ENCODE measurements at regions not wholly inside any gene's neighbourhood (a gene's known extent, or its start where the extent isn't known, plus 50 kb on each side); places are given as distances from the start of the nearest gene placed in this dataset.
"Not testable (repeated sequence)": the region's sequence is repeated elsewhere in the genome, so short reads cannot be mapped to it uniquely, and the experiment has no call there.

DNA sequence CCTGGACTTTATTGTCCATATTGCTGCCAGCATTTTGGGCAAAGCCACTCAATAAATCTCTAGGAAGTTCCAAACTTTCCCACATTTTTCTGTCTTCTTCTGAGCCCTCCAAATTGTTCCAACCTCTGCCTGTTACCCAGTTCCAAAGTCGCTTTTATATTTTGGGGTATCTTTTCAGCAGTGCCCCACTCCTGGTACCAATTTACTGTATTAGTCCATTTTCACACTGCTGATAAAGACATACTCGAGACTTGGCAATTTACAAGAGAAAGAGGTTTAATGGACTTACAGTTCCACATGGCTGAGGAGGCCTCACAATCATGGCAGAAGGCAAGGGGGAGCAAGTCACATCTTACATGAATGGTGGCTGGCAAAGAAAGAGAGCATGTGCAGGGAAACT lies 53.4 kb downstream of the AHSP start:
- H3K27ac ChIP-seq (ENCODE audit: low read length); H3K9ac ChIP-seq (ENCODE audit: low read length); H3K4me3 ChIP-seq (ENCODE audit: low read length); DNase-seq; H2AFZ ChIP-seq (ENCODE audit: low read length); H3K4me2 ChIP-seq (ENCODE audit: low read depth, low read length, poor library complexity, severe bottlenecking); H4K20me1 ChIP-seq (ENCODE audit: insufficient read depth, low read depth, low read length); H3K79me2 ChIP-seq (ENCODE audit: low read length); H3K27me3 ChIP-seq (ENCODE audit: low read length); H3K9me2 ChIP-seq (replicated peaks; ENCODE audit: insufficient read depth, low read length); H3K4me1 ChIP-seq (ENCODE audit: low read length); H3K9me3 ChIP-seq (ENCODE audit: low read length); H3K36me3 ChIP-seq (ENCODE audit: insufficient read depth, low read length): not testable (repeated sequence)

DNA sequence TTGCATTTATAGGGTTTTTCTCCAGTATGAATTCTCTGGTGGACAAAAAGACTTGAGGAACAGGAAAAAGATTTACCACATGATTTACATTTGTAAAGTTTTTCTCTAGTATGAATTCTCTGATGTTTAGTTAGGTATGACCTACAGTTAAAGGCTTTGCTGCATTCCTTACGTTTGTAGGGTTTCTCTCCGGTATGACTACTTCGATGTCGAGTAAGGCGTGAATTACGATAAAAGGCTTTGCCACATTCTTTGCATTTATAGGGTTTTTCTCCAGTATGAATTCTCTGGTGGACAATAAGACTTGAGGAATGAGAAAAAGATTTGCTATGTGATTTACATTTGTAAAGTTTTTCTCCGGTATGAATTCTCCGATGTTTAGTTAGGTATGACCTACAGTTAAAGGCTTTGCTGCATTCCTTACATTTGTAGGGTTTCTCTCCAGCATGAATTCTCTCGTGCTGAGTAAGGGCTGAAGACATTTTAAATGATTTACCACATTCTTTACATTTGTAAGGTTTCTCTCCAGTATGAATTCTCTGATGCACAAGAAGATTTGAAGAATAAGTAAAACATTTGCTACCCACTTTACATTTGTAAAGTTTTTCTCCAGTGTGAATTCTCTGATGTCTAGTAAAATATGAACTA lies 74.2 kb downstream of the AHSP start:
- H3K79me2 ChIP-seq (ENCODE audit: low read length); H4K20me1 ChIP-seq (ENCODE audit: insufficient read depth, low read depth, low read length); H3K9ac ChIP-seq (ENCODE audit: low read length); H3K9me2 ChIP-seq (replicated peaks; ENCODE audit: insufficient read depth, low read length); H3K4me3 ChIP-seq (ENCODE audit: low read length); H3K4me1 ChIP-seq (ENCODE audit: low read length); DNase-seq; H3K4me2 ChIP-seq (ENCODE audit: low read depth, low read length, poor library complexity, severe bottlenecking); H2AFZ ChIP-seq (ENCODE audit: low read length); H3K36me3 ChIP-seq (ENCODE audit: insufficient read depth, low read length); H3K27ac ChIP-seq (ENCODE audit: low read length); H3K27me3 ChIP-seq (ENCODE audit: low read length): not testable (repeated sequence)
- peaks cover 44% of the 10 kb centered on the region for H3K9me3 ChIP-seq (ENCODE audit: low read length)

DNA sequence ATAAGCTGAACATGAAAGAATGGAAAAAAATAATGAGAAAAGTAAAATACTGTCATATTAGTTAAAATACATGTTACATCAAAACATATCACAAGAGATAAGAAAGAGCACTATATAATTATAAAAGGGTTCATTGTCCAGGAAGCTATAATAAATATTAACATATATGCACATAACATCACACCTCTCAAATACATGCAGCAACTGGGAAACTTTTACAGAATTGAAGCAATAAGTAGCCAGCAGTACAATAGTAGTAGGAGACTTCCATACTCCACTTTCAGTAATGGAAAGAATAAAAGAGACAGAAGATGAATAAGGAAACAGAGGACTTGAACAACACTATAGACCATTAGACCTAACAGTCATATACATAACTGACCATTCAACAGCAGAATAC lies 90.4 kb downstream of the AHSP start:
- H3K9ac ChIP-seq (ENCODE audit: low read length) = no peak overlapping the region
- no peaks in the 10 kb centered on the region for H3K79me2 ChIP-seq (ENCODE audit: low read length)
- H3K27ac ChIP-seq (ENCODE audit: low read length) = no peak overlapping the region
- H3K4me2 ChIP-seq (ENCODE audit: low read depth, low read length, poor library complexity, severe bottlenecking) = no peak overlapping the region
- no peak for DNase-seq
- no peaks in the 10 kb centered on the region for H3K27me3 ChIP-seq (ENCODE audit: low read length)
- no peaks in the 10 kb centered on the region for H4K20me1 ChIP-seq (ENCODE audit: insufficient read depth, low read depth, low read length)
- no peak overlapping the region for H2AFZ ChIP-seq (ENCODE audit: low read length)
- H3K4me3 ChIP-seq (ENCODE audit: low read length) = no peak overlapping the region
- no peaks in the 10 kb centered on the region for H3K9me3 ChIP-seq (ENCODE audit: low read length)
- H3K36me3 ChIP-seq (ENCODE audit: insufficient read depth, low read length) = no peaks in the 10 kb centered on the region
- H3K9me2 ChIP-seq (replicated peaks; ENCODE audit: insufficient read depth, low read length) = no peaks in the 10 kb centered on the region
- no peaks in the 10 kb centered on the region; the same call in 1 of the 2 replicates for H3K4me1 ChIP-seq (ENCODE audit: low read length)

DNA sequence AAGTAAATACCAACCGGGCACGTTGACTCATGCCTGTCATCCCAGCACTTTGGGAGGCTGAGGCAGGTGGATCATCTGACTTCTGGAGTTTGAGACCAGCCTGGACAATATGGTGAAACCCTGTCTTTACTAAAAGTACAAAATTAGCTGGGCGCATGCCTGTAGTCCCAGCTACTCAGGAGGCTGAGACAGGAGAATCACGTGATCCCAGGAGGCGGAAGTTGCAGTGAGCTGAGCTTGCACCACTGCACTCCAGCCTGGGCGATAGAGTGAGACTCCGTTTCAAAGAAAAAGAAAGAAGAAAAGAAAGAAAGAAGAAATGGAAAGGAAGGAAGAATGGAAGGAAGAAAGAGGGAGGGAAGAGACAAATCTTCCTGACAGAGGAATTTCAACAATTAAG lies 108.7 kb downstream of the AHSP start:
- H3K9me3 ChIP-seq (ENCODE audit: low read length) = no peaks in the 10 kb centered on the region
- H3K9me2 ChIP-seq (replicated peaks; ENCODE audit: insufficient read depth, low read length) = no peaks in the 10 kb centered on the region
- H3K4me2 ChIP-seq (ENCODE audit: low read depth, low read length, poor library complexity, severe bottlenecking) = no peak overlapping the region
- no peaks in the 10 kb centered on the region for H3K36me3 ChIP-seq (ENCODE audit: insufficient read depth, low read length)
- H3K4me1 ChIP-seq (ENCODE audit: low read length) = no peaks in the 10 kb centered on the region
- H3K4me3 ChIP-seq (ENCODE audit: low read length) = no peak overlapping the region
- H3K79me2 ChIP-seq (ENCODE audit: low read length) = no peaks in the 10 kb centered on the region
- no peaks in the 10 kb centered on the region for H3K27me3 ChIP-seq (ENCODE audit: low read length)
- H2AFZ ChIP-seq (ENCODE audit: low read length) = no peak overlapping the region
- H3K27ac ChIP-seq (ENCODE audit: low read length) = no peak overlapping the region
- DNase-seq = no peak
- H3K9ac ChIP-seq (ENCODE audit: low read length) = no peak overlapping the region
- H4K20me1 ChIP-seq (ENCODE audit: insufficient read depth, low read depth, low read length) = no peaks in the 10 kb centered on the region

DNA sequence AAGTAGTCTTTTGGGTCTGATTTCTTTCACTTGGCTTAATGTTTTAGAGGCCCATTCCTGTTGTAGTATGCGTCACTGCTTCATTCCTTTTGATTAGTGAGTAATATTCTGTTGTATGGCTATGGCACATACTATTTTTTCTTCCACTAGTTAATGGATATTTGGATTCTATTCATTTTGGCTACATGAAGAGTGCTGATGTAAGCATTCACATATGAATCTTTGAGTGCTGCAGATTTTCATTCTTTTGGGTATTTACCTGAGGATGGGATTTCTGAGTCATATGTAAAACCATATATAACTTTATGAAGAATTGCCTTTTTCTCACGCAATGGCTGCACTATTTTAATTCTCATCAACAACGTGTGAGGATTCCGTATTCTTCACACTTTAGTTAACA lies 113.6 kb downstream of the AHSP start:
- Histone ChIP-seq H3K4me2 (ENCODE audit: low read depth, low read length, poor library complexity, severe bottlenecking) (no peak overlapping the region), H3K36me3 (ENCODE audit: insufficient read depth, low read length) (no peaks in the 10 kb centered on the region), H3K27ac (ENCODE audit: low read length) (no peak overlapping the region)

DNA sequence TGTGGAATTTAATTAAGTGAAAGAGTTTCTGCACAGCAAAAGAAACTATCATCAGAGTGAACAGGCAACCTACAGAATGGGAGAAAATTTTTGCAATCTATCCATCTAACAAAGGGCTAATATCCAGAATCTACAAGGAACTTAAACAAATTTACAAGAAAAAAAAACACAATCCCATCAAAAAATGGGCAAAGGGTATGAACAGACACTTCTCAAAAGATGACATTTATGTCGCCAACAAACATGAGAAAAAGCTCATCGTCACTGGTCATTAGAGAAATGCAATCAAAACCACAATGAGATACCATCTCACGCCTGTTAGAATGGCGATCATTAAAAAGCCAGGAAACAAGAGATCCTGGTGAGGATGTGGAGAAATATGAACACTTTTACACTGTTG lies 128.0 kb downstream of the AHSP start:
- DNase-seq = not testable (repeated sequence)

More for the DNA sequence above, 113.6 kb downstream of the AHSP start:
- H3K9me3 ChIP-seq (ENCODE audit: low read length) = no peaks in the 10 kb centered on the region
- no peak overlapping the region for H2AFZ ChIP-seq (ENCODE audit: low read length)
- no peak overlapping the region for H3K9ac ChIP-seq (ENCODE audit: low read length)
- H3K79me2 ChIP-seq (ENCODE audit: low read length) = no peaks in the 10 kb centered on the region
- H3K9me2 ChIP-seq (replicated peaks; ENCODE audit: insufficient read depth, low read length) = no peaks in the 10 kb centered on the region
- no peaks in the 10 kb centered on the region for H3K4me1 ChIP-seq (ENCODE audit: low read length)
- DNase-seq = no peak
- H3K27me3 ChIP-seq (ENCODE audit: low read length) = no peaks in the 10 kb centered on the region
- no peaks in the 10 kb centered on the region for H4K20me1 ChIP-seq (ENCODE audit: insufficient read depth, low read depth, low read length)
- no peak overlapping the region for H3K4me3 ChIP-seq (ENCODE audit: low read length)

DNA sequence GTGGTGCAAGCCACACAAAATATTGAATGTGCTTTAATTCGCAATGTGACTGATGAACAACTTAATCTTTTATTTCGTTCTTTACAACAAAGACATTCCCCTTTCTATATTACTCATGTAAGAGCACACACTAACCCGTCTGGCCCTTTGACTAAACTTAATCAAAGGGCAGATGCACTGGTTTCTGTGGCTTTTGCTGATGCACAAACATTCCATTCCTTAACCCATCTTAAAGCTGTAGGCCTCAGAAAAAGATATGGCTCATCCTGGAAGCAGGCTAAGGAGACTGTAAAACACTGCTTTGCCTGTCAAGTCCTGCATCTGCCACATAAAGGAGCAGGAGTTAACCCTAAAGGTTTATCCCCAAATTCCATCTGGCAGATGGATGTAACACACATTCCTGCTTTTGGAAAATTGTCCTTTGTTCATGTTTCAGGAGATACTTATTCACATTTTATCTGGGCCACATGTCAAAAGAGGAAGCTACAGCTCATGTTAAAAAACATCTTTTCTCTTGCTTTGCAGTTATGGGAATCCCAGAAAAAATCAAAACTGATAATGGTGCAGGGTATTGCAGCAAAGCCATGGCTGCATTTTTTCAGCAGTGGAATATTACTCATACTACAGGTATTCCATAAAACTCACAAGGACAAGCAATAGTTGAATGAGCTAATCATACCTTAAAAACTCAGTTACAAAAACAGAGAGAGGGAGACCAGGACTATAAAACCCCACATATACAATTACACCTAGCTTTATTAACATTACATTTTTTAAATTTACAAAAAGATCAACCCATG lies 137.2 kb downstream of the AHSP start:
- H4K20me1 ChIP-seq (ENCODE audit: insufficient read depth, low read depth, low read length) = no peaks in the 10 kb centered on the region
- no peak for DNase-seq
- H3K27me3 ChIP-seq (ENCODE audit: low read length) = no peaks in the 10 kb centered on the region
- no peaks in the 10 kb centered on the region for H3K36me3 ChIP-seq (ENCODE audit: insufficient read depth, low read length)
- H3K27ac ChIP-seq (ENCODE audit: low read length) = no peak overlapping the region
- H2AFZ ChIP-seq (ENCODE audit: low read length) = no peak overlapping the region
- H3K9me2 ChIP-seq (replicated peaks; ENCODE audit: insufficient read depth, low read length) = no peaks in the 10 kb centered on the region
- no peak overlapping the region for H3K4me3 ChIP-seq (ENCODE audit: low read length)
- H3K4me2 ChIP-seq (ENCODE audit: low read depth, low read length, poor library complexity, severe bottlenecking) = no peak overlapping the region
- no peak overlapping the region for H3K9ac ChIP-seq (ENCODE audit: low read length)
- no peaks in the 10 kb centered on the region for H3K79me2 ChIP-seq (ENCODE audit: low read length)
- H3K9me3 ChIP-seq (ENCODE audit: low read length) = no peaks in the 10 kb centered on the region; the same call in 1 of the 2 replicates
- no peaks in the 10 kb centered on the region for H3K4me1 ChIP-seq (ENCODE audit: low read length)

More for the DNA sequence above, 128.0 kb downstream of the AHSP start:
- H2AFZ ChIP-seq (ENCODE audit: low read length); H3K79me2 ChIP-seq (ENCODE audit: low read length); H3K4me2 ChIP-seq (ENCODE audit: low read depth, low read length, poor library complexity, severe bottlenecking); H3K27ac ChIP-seq (ENCODE audit: low read length); H3K9me3 ChIP-seq (ENCODE audit: low read length); H3K4me1 ChIP-seq (ENCODE audit: low read length); H3K36me3 ChIP-seq (ENCODE audit: insufficient read depth, low read length); H3K4me3 ChIP-seq (ENCODE audit: low read length); H4K20me1 ChIP-seq (ENCODE audit: insufficient read depth, low read depth, low read length); H3K27me3 ChIP-seq (ENCODE audit: low read length); H3K9ac ChIP-seq (ENCODE audit: low read length); H3K9me2 ChIP-seq (replicated peaks; ENCODE audit: insufficient read depth, low read length): not testable (repeated sequence)

DNA sequence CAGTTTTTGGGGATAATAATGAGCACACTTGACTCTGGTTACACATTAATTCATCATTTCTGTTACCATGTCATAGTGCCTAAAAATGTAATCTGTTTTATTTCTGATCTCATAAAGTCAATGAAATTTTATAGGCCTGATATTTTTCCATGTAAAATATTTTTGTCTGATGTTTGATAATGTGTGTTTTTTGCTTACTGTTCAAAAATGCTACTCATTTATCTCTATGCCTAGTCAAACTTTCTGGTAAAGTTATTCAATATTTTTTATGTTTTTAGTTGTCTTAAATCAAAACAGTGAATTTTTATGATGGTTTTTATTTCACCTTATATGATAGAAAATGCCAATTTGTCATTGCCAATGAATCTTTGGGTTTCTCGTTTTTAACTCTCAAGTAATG lies 147.0 kb downstream of the AHSP start:
- H2AFZ ChIP-seq (ENCODE audit: low read length) = no peak overlapping the region
- H3K27me3 ChIP-seq (ENCODE audit: low read length) = no peaks in the 10 kb centered on the region
- no peaks in the 10 kb centered on the region for H3K36me3 ChIP-seq (ENCODE audit: insufficient read depth, low read length)

More for the DNA sequence above, 147.0 kb downstream of the AHSP start:
- no peaks in the 10 kb centered on the region for H3K9me2 ChIP-seq (replicated peaks; ENCODE audit: insufficient read depth, low read length)
- no peaks in the 10 kb centered on the region for H3K9me3 ChIP-seq (ENCODE audit: low read length)
- H4K20me1 ChIP-seq (ENCODE audit: insufficient read depth, low read depth, low read length) = no peaks in the 10 kb centered on the region
- H3K4me2 ChIP-seq (ENCODE audit: low read depth, low read length, poor library complexity, severe bottlenecking) = no peak overlapping the region
- no peak for DNase-seq
- no peak overlapping the region for H3K4me3 ChIP-seq (ENCODE audit: low read length)
- H3K79me2 ChIP-seq (ENCODE audit: low read length) = no peaks in the 10 kb centered on the region
- H3K27ac ChIP-seq (ENCODE audit: low read length) = no peak overlapping the region
- no peaks in the 10 kb centered on the region for H3K4me1 ChIP-seq (ENCODE audit: low read length)
- H3K9ac ChIP-seq (ENCODE audit: low read length) = no peak overlapping the region
